Suppressor macrophage (primary cell): ENCODE measurements at regions not wholly inside any gene's neighbourhood (a gene's known extent, or its start where the extent isn't known, plus 50 kb on each side); places are given as distances from the start of the nearest gene placed in this dataset.

Experiments
- DNase-seq, 4 experiments: peaks; one replicate each; pipeline ENCODE4 v3.0.0-alpha.2; 2020 to 2022

- DNase-seq, result no peak
These were observed 360.0 kb upstream of the CDH5 start for GRCh38 chr16:66006485-66006884.

GRCh38 chr16:66004699-66005098, 361.8 kb upstream of the CDH5 start:
- DNase-seq, result no peak

GRCh38 chr16:66003201-66003600, 363.3 kb upstream of the CDH5 start:
- no peak for DNase-seq

- no peak for DNase-seq
These were observed 363.9 kb upstream of the CDH5 start for GRCh38 chr16:66002601-66003000.

GRCh38 chr16:66001432-66001831, 365.1 kb upstream of the CDH5 start:
- DNase-seq, result no peak

- no peak for DNase-seq
These were observed 368.0 kb upstream of the CDH5 start for GRCh38 chr16:65998443-65998842.

GRCh38 chr16:65994291-65994690, 372.2 kb upstream of the CDH5 start:
- no peak for DNase-seq

GRCh38 chr16:65991149-65991701, 375.3 kb upstream of the CDH5 start:
- DNase-seq, result no peak

- DNase-seq, result no peak
These were observed 376.5 kb upstream of the CDH5 start for GRCh38 chr16:65989861-65990604.

GRCh38 chr16:65988024-65988595, 378.4 kb upstream of the CDH5 start:
- no peak for DNase-seq

GRCh38 chr16:65984296-65984695, 382.2 kb upstream of the CDH5 start:
- DNase-seq, result no peak

- DNase-seq, result no peak
These were observed 385.4 kb upstream of the CDH5 start for GRCh38 chr16:65981057-65981456.

GRCh38 chr16:65975049-65975708, 391.3 kb upstream of the CDH5 start:
- no peak for DNase-seq

- DNase-seq, result no peak
These were observed 399.1 kb upstream of the CDH5 start for GRCh38 chr16:65967376-65967775.

GRCh38 chr16:65965628-65966027, 400.9 kb upstream of the CDH5 start:
- no peak for DNase-seq

GRCh38 chr16:65964752-65965151, 401.7 kb upstream of the CDH5 start:
- no peak for DNase-seq

- DNase-seq, result no peak
These were observed 404.9 kb upstream of the CDH5 start for GRCh38 chr16:65961476-65962143.

GRCh38 chr16:65959983-65960382, 406.5 kb upstream of the CDH5 start:
- DNase-seq, result no peak

- DNase-seq, result no peak
These were observed 408.4 kb upstream of the CDH5 start for GRCh38 chr16:65958086-65958485.

- no peak for DNase-seq
These were observed 410.4 kb upstream of the CDH5 start for GRCh38 chr16:65956100-65956499.

- no peak for DNase-seq
These were observed 412.0 kb upstream of the CDH5 start for GRCh38 chr16:65954446-65954845.

GRCh38 chr16:65950211-65950610, 416.3 kb upstream of the CDH5 start:
- DNase-seq, result no peak

GRCh38 chr16:65948361-65948760, 418.1 kb upstream of the CDH5 start:
- DNase-seq, result no peak
